OCI-LY7 (cell line): ENCODE measurements at regions not wholly inside any gene's neighbourhood (a gene's known extent, or its start where the extent isn't known, plus 50 kb on each side); places are given as distances from the start of the nearest gene placed in this dataset.

Experiments
- CTCF ChIP-seq: fragments of 200-600 bp; sonication (generic); conservative IDR thresholded peaks from 2 replicates; pipeline ENCODE4 v1.5.1; 2014; ENCODE audit warnings: mild to moderate bottlenecking, antibody characterized with exemption, low read length, moderate library complexity, mixed read lengths
- EZH2phosphoT487 ChIP-seq: fragments of 200-600 bp; sonication (generic); IDR thresholded peaks from 2 replicates; pipeline ENCODE4 v1.6.1; 2018; ENCODE audit warnings: low read depth, borderline replicate concordance, mild to moderate bottlenecking, mixed run types, antibody characterized with exemption, low read length, moderate library complexity, mixed read lengths

DNA sequence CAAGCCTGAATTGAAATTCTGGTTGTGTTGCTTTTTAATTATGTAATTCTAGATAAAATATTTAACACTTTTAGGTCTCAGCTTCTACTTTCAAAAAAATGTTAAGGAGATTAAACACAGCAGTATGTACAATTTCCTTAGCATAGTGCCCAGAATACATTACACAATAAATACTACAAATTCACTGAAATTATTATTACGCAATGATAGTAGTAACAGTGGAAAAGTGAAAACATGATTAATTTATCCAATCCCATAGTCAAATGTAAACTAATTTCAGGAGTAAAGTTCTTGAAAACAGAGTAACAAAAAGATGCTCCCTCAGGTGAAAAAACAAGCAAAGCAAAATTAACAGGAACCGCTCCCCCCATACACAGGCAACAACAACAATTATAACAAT is 1915.4 kb downstream of the STIM2 start:
- TF ChIP-seq CTCF (no peak), EZH2phosphoT487 (no peak)
